OCI-LY7 (cell line): ENCODE measurements at regions not wholly inside any gene's neighbourhood (a gene's known extent, or its start where the extent isn't known, plus 50 kb on each side); places are given as distances from the start of the nearest gene placed in this dataset.

ENCODE experiments used
- EZH2phosphoT487 ChIP-seq: fragments of 200-600 bp; sonication (generic); IDR thresholded peaks from 2 replicates; pipeline ENCODE4 v1.6.1; 2018; ENCODE audit warnings: low read depth, borderline replicate concordance, mild to moderate bottlenecking, mixed run types, antibody characterized with exemption, low read length, moderate library complexity, mixed read lengths
- TF ChIP-seq, protein P1 (sequence below): fragments of 200-600 bp; sonication (generic); conservative IDR thresholded peaks from 2 replicates; pipeline ENCODE4 v1.5.1; 2014; ENCODE audit warnings: mild to moderate bottlenecking, antibody characterized with exemption, low read length, moderate library complexity, mixed read lengths

GRCh38 chr14:28461389-28461788 lies 305.2 kb upstream of the FOXG1 start:
- TF ChIP-seq, protein P1, sequence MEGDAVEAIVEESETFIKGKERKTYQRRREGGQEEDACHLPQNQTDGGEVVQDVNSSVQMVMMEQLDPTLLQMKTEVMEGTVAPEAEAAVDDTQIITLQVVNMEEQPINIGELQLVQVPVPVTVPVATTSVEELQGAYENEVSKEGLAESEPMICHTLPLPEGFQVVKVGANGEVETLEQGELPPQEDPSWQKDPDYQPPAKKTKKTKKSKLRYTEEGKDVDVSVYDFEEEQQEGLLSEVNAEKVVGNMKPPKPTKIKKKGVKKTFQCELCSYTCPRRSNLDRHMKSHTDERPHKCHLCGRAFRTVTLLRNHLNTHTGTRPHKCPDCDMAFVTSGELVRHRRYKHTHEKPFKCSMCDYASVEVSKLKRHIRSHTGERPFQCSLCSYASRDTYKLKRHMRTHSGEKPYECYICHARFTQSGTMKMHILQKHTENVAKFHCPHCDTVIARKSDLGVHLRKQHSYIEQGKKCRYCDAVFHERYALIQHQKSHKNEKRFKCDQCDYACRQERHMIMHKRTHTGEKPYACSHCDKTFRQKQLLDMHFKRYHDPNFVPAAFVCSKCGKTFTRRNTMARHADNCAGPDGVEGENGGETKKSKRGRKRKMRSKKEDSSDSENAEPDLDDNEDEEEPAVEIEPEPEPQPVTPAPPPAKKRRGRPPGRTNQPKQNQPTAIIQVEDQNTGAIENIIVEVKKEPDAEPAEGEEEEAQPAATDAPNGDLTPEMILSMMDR = no peak
- no peak for TF ChIP-seq EZH2phosphoT487
